ENCODE measurements at regions not wholly inside any gene's neighbourhood (a gene's known extent, or its start where the extent isn't known, plus 50 kb on each side); places are given as distances from the start of the nearest gene placed in this dataset.

DNA sequence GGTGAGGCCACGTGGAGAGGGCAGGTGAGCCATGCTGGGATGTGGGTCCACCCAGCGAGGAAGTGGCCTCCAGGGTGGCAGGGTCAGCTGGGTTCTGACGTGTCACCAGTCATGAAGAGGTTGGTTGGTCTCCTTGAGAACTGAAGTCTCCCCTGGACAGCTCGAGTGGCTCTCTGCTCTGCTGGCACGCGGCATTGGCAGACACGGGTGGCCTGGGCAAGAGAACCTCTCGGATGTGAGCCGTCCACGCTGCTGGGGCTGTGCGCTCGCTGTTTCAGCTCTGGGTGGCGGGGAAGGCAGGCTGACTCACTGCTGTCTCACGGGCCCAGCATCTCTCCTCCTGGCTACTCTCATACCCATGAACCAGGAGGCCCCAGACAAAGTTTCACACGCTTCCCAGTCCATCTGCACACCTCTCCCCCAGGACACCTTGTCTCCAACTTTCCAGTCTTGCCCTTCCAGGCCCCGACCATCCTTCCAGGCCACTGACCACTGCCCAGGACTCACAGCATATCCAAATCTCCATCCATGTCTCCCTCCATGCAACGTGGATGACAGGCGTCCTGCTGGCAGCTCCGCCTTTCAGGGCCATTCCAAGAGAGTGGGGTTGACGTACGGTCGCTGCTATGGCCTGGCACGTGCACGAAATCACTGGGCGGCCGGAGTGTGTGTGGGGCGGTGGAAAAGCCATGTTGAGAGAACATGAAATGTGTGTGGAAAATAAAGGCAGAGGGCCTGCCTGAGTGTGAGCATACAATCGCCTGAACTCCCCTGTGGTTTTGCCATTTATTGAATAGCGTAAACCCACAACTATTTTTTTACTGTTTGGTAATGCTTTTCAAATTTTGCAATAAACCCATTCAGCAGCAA, 145.0 kb upstream of the COL5A1 start:
- Mint-ChIP-seq H3K36me3 (no peaks in the 10 kb centered on the region), H3K27me3 (peaks cover 23% of the 10 kb centered on the region), H3K9me3 (no peaks in the 10 kb centered on the region), H3K27ac (no peak overlapping the region), H3K4me3 (no peak overlapping the region), H3K4me1 (no peaks in the 10 kb centered on the region)
- CTCF ChIA-PET = no interaction called here
- no peak for DNase-seq

DNA sequence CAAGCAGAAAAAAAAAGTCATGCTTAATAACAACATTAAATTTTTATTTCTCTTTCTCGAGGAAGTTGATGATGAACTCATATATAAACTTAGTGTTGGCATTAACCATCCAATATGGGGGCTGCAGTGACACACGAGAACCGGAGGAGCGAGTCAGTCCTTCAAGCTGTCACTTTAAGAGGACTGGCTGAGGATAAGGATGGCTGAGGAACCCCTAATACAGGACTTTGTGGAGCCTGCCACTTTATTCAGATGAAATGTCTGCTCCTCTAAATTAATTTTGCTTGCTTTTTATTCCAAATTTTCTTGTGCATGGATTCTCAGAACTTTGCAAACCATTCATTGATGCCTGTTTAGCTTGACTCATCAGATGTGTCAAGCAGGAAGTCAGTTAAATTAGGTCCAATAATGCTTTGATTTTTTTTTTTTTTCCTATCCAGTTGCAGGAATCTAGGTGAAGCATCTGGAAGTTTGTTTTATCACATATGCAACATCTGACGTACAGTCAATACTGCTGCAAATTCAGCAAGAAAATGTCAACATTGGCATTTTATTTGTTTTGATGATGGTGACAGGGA, 144.2 kb upstream of the COL5A1 start:
- H3K36me3 Mint-ChIP-seq = no peaks in the 10 kb centered on the region
- CTCF ChIA-PET = no interaction called here
- H3K4me1 Mint-ChIP-seq = no peaks in the 10 kb centered on the region
- no peaks in the 10 kb centered on the region for H3K9me3 Mint-ChIP-seq
- no peak overlapping the region for H3K27ac Mint-ChIP-seq
- no peak for DNase-seq
- no peak overlapping the region for H3K4me3 Mint-ChIP-seq
- peaks cover 25% of the 10 kb centered on the region for H3K27me3 Mint-ChIP-seq

DNA sequence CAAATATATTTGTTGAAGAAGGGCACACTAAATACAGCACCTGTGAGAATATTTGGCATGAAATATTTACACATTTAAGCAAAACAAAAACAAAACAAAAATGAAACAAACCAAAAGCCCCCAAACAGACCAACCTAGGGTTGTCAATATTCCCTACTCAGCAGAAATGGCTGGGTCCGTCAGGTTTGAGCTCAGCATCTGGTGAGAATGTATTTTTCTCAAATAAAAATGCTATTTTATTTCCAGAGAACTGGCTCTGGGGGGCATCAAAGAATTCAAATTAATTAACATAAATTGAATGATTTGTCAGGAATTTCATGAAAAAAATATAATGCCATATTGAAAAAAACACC, 142.8 kb upstream of the COL5A1 start:
- DNase-seq = no peak
- H3K4me3 Mint-ChIP-seq = no peak overlapping the region
- no peaks in the 10 kb centered on the region for H3K4me1 Mint-ChIP-seq
- no peaks in the 10 kb centered on the region for H3K9me3 Mint-ChIP-seq
- no peak overlapping the region for H3K27ac Mint-ChIP-seq
- CTCF ChIA-PET = no interaction called here
- H3K36me3 Mint-ChIP-seq = no peaks in the 10 kb centered on the region
- H3K27me3 Mint-ChIP-seq = peaks cover 35% of the 10 kb centered on the region

DNA sequence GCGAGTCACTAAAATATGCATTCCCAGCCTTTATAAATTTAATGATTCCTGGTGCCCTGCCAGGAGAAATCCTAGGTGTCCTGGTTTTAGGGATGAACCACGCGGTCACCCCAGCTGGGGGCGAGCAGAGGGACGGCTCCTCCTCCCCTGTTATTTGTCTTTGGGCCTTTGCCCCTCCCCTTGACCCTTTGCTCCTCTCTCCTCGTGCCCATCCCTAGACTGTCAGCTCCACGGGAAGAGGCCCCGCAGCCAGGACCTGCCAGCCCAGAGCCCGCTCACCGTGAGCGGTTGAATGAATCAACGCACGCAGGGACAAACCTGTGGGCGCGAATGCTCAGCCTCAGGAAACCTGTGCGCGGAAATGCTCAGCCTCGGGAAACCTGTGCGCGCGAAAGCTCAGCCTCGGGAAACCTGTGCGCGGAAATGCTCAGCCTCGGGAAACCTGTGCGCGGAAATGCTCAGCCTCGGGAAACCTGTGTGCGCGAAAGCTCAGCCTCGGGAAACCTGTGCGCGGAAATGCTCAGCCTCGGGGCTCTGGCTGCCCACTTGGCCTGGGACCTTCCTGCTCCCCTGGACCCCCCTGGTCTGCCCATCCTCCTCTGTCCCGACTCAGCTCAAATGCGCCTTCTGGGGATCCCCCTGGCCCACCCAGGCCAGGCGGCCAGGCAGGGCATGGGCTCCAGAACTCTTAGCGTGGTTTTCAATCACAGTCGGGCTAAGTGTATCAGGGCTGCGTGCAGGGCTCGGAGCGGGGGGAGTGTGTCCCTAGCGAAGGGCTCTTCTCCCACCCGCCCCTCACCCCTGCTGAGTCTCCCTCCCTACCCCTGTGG, 140.5 kb upstream of the COL5A1 start:
- no peaks in the 10 kb centered on the region for H3K9me3 Mint-ChIP-seq
- CTCF ChIA-PET = interaction anchor here (1.0 kb wide), 1 partner anchor 51 kb away, joined by 3 read pairs; no protein-coding TSS in a partner anchor
- DNase-seq = no peak
- no peak overlapping the region for H3K4me3 Mint-ChIP-seq
- H3K27me3 Mint-ChIP-seq = peaks cover 37% of the 10 kb centered on the region
- H3K27ac Mint-ChIP-seq = no peak overlapping the region
- H3K4me1 Mint-ChIP-seq = no peaks in the 10 kb centered on the region
- H3K36me3 Mint-ChIP-seq = no peaks in the 10 kb centered on the region

DNA sequence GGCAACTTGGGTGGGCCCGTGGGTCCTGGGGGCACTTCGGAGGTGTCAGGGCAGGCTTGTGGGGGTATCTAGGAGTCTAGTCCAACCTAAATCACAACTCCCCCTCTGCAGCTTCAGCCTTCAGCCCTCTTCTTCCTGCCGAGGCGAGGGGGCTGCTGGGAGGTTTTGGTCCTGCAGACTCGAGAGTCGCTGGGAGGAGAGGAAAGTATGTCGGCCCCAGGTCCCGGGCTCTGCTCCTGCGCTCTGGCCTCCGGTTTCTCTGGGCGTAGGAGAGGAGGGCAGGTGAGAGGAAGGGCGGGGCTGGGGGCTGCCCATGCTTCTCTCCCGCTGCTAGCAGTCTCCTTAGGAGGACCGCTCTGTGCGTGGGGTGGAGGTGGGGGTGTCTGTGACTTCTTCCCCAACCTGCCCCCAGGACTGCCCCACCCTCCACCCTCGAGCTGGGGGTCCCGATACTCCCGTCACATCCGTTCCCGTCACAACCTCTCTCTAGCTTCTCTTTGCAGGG, 139.8 kb upstream of the COL5A1 start:
- Mint-ChIP-seq H3K4me1 (no peaks in the 10 kb centered on the region), H3K4me3 (no peak overlapping the region), H3K27ac (no peak overlapping the region), H3K36me3 (no peaks in the 10 kb centered on the region), H3K27me3 (peaks cover 37% of the 10 kb centered on the region), H3K9me3 (no peaks in the 10 kb centered on the region)
- DNase-seq = no peak
- CTCF ChIA-PET = interaction anchor here (0.5 to 1.0 kb wide), 2 partner anchors 52 kb away, joined by 3 read pairs; no protein-coding TSS in a partner anchor

DNA sequence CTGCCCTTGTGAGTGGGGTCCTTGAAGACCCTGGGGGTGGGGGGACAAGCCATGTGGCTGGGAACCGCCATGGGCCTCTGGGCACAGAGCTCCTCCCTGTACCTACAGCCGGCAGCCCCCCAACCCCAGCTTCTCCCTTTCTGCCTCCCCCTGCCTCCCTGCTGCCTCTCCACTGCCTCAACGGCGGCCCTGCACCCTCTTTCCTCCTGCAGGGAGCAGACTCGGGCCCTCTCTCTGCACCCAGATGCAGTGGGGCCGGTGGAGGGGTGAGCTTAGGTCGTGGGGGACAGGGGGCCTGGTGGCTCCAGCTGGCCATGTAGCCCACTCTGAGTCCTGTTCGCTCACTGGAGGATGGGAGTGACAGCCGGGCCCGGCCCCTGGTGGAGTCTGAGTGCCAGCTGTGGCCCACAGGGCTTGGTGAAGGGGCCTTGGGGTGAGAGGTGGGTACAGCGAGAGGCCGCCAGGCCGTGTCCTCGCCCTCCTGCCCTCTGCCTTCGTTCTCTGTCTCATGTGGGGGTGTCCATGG, 139.3 kb upstream of the COL5A1 start:
- no peak overlapping the region for H3K27ac Mint-ChIP-seq
- H3K27me3 Mint-ChIP-seq = peaks cover 37% of the 10 kb centered on the region
- CTCF ChIA-PET = interaction anchor here (0.5 kb wide), 1 partner anchor 53 kb away, joined by 3 read pairs; no protein-coding TSS in a partner anchor
- no peaks in the 10 kb centered on the region for H3K36me3 Mint-ChIP-seq
- H3K4me3 Mint-ChIP-seq = no peak overlapping the region
- H3K4me1 Mint-ChIP-seq = no peaks in the 10 kb centered on the region
- no peaks in the 10 kb centered on the region for H3K9me3 Mint-ChIP-seq
- no peak for DNase-seq

DNA sequence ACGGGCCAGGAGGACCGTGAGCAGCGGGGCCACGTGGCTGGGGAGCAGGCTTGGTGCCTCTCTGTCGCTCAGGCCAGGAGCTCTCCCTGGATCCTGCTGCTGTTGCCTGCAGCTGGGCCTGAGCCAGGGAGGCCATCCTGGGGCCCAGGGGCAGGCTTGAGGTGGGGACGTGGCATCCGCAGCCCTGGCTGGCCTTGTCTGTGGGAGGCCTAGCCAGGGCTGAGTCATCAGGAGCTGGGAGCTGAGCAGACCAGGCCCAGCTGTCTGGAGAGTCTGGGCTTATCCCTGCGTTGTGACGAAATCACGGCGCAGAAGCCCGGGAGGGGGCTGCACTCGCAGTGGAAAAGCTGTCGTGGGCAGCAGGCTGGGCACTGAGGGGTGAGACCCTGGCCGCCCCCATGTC, 138.8 kb upstream of the COL5A1 start:
- peaks cover 37% of the 10 kb centered on the region for H3K27me3 Mint-ChIP-seq
- no peaks in the 10 kb centered on the region for H3K4me1 Mint-ChIP-seq
- no peak overlapping the region for H3K27ac Mint-ChIP-seq
- no peaks in the 10 kb centered on the region for H3K9me3 Mint-ChIP-seq
- CTCF ChIA-PET = no interaction called here
- no peak overlapping the region for H3K4me3 Mint-ChIP-seq
- H3K36me3 Mint-ChIP-seq = no peaks in the 10 kb centered on the region
- DNase-seq = no peak

DNA sequence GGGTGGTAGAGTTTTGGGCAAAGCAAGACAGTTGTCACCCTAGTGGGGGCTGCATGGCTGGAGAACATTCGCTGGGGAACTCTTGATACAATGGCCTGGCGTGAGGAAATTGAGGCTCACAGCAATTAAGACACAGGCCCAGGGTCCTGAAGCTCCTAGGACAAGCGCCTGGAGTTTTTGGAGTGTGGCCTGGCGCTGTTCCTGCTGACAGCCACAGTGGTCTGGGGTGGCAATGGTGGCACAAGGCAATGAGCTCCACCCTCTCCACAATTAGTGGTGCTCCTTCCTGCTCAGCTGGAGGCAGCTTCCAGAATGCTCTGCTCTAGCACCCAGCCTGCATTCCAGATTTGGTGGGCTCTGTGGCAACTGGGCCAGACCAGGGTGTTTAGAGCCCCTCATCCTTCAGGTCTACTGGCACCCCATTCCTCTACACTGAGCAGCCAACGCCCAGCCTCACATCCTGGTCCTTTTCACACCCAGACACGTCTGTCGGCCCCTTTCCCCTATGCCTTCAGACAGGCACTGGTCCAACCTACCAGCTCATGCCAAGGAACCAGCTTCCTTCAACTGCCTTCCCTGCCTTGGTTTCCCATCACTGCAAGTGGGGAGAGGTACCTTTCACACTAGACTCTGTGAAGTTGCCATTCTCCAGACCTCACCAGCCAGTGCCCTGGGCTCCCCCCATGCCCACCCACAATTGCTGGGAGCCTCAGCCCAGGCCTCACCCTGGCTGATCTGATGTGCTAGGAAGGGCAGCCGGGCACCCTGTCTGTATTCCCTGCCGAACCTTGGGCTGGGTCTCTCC, 138.1 kb upstream of the COL5A1 start:
- CTCF ChIA-PET = interaction anchor here (0.9 kb wide), 1 partner anchor 10 kb away, joined by 3 read pairs; no protein-coding TSS in a partner anchor
- Mint-ChIP-seq H3K27ac (no peak overlapping the region), H3K27me3 (peaks cover 38% of the 10 kb centered on the region), H3K9me3 (no peaks in the 10 kb centered on the region), H3K4me3 (no peak overlapping the region), H3K4me1 (no peaks in the 10 kb centered on the region), H3K36me3 (no peaks in the 10 kb centered on the region)
- DNase-seq = no peak

DNA sequence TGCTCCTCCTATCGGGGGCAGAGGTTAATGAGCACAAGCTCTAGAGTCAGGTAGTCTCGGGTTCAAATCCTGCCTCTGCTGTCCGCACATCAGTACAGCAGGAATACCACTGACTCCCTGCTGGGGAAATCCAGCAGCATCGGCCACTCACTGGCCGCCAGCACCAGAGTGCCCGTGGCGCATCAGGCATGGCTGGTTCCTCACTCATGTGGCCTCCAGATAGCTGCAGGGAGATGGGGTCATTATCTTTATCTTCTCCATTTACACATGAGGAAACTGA, 137.6 kb upstream of the COL5A1 start:
- Mint-ChIP-seq H3K4me1 (no peaks in the 10 kb centered on the region), H3K4me3 (no peak overlapping the region), H3K9me3 (no peaks in the 10 kb centered on the region), H3K27ac (no peak overlapping the region), H3K36me3 (no peaks in the 10 kb centered on the region), H3K27me3 (peaks cover 43% of the 10 kb centered on the region)
- CTCF ChIA-PET = interaction anchor here (0.9 kb wide), 1 partner anchor 10 kb away, joined by 3 read pairs; no protein-coding TSS in a partner anchor
- no peak for DNase-seq

DNA sequence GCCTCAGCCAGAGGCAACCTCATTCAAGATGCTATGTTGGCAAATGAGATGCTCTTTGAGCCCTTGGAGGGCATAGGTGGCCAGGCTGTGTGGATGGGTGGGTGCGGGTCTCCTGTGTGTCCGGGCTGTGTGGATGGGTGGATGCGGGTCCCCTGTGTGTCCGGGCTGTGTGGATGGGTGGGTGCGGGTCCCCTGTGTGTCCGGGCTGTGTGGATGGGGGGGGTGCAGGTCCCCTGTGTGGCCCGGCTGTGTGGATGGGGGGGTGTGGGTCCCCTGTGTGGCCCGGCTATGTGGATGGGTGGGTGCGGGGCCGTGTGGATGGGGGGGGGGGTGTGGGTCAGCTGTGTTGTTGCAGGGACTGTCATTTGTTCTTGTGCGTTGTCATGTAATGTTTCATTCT, 136.6 kb upstream of the COL5A1 start:
- Mint-ChIP-seq H3K27me3 (peaks cover 43% of the 10 kb centered on the region), H3K4me1 (no peaks in the 10 kb centered on the region), H3K27ac (no peak overlapping the region)

DNA sequence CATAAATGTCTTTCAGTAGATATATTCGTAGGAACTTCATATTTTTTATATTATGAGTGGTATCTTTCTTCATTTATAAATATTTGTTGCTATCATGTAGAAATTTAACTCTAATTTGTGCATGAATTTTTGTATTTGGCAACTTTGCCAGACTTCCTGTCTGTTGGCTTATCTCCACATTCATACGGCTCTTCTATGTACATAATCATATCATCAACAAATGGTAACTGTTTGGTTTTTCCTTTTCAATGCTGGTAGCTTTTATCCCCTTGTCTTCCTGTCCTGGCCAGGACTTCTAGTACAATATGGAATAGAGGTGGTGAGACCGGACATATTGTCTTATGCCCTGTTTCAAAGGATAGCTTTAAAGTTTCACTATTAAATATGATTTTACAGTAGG, 132.3 kb upstream of the COL5A1 start:
- no peaks in the 10 kb centered on the region for H3K4me1 Mint-ChIP-seq
- H3K27ac Mint-ChIP-seq = no peak overlapping the region
- CTCF ChIA-PET = no interaction called here
- H3K27me3 Mint-ChIP-seq = peaks cover 6% of the 10 kb centered on the region
- no peaks in the 10 kb centered on the region for H3K36me3 Mint-ChIP-seq
- no peaks in the 10 kb centered on the region for H3K9me3 Mint-ChIP-seq
- H3K4me3 Mint-ChIP-seq = no peak overlapping the region
- DNase-seq = no peak

More for the DNA sequence above, 136.6 kb upstream of the COL5A1 start:
- Mint-ChIP-seq H3K9me3 (no peaks in the 10 kb centered on the region), H3K36me3 (no peaks in the 10 kb centered on the region), H3K4me3 (no peak overlapping the region)
- DNase-seq = no peak
- CTCF ChIA-PET = no interaction called here

DNA sequence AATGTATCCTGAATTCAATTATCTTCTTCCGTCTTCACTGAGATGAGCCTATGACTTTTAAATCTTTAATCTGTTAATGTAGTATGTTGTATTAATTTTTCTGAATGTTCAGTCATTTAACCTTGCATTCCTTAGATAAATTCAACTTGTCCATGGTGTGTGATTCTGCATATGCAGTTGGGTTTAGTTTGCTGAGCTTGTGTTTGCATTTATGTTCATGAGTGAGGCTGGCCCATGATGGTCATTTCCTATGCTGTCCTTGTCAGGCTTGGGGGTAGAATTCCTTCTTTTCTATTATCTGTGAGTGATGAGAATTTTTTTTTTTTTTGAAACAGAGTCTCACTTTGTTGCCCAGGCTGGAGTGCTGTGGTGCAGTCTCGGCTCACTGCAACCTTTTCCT, 131.8 kb upstream of the COL5A1 start:
- CTCF ChIA-PET = no interaction called here
- no peaks in the 10 kb centered on the region for H3K36me3 Mint-ChIP-seq
- no peak overlapping the region for H3K4me3 Mint-ChIP-seq
- H3K4me1 Mint-ChIP-seq = no peaks in the 10 kb centered on the region
- H3K27me3 Mint-ChIP-seq = peaks cover 7% of the 10 kb centered on the region
- H3K27ac Mint-ChIP-seq = no peak overlapping the region
- no peak for DNase-seq
- H3K9me3 Mint-ChIP-seq = no peaks in the 10 kb centered on the region

DNA sequence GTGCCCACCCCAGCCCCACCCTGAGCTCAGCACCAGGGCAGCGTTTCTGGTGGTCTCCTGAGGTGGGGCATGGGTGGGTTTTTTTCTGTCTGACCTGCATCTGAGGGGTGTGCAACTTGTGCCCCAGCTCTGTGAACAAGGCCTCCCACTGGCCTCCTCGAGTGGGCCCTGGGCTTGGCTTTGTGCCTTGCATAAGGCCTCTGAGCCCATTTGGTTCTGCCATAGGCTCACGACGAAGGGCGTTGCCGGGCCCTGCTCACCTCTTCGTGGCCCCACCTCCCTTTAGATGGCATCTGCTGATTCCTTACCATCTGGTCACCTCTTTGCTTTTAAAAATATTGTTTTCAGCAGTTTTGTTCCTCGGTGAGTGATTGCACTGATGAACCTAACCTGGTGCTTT, 127.1 kb upstream of the COL5A1 start:
- Mint-ChIP-seq H3K9me3 (no peaks in the 10 kb centered on the region), H3K4me1 (no peaks in the 10 kb centered on the region), H3K27ac (no peak overlapping the region), H3K4me3 (no peak overlapping the region), H3K36me3 (no peaks in the 10 kb centered on the region), H3K27me3 (peaks cover 7% of the 10 kb centered on the region)
- DNase-seq = no peak
- CTCF ChIA-PET = no interaction called here

Data from activated naive CD4-positive, alpha-beta T cell treated with anti-CD3 and anti-CD28 coated beads, Interleukin-2, amount 10 ng/mL, durations not matched to agents 7 days and 5 days (primary cell).